ENCODE measurements at regions not wholly inside any gene's neighbourhood (a gene's known extent, or its start where the extent isn't known, plus 50 kb on each side); places are given as distances from the start of the nearest gene placed in this dataset.
"Not testable (repeated sequence)": the region's sequence is repeated elsewhere in the genome, so short reads cannot be mapped to it uniquely, and the experiment has no call there.

DNA sequence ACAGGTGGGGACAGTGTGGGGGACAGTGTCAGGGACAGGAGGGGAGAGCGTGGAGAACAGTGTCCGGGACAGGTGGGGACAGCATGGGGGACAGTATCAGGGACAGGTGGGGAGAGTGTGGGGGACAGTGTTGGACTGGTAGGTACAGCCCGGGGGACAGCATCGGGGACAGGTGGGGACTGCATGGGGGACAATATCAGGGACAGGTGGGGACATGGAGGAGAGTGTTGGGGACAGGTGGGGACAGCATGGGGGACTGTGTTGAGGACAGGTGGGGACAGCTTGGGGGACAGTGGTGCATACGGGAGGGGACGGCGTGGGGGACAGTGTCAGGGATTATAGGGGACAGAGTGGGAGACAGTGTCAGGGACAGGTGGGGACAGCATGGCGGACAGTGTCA is 212.3 kb downstream of the TMEM121 start:
- Histone ChIP-seq H3K4me2 (ENCODE audit: insufficient read depth, low read length) (no peak overlapping the region), H2AFZ (ENCODE audit: low read depth, low read length) (no peak overlapping the region), H3K36me3 (ENCODE audit: control insufficient read depth in 2 of 2, extremely low read depth in 1 of 2, insufficient read depth in 2 of 2, low read length in 2 of 2) (no peaks in the 10 kb centered on the region), H3K9me1 (replicated peaks; ENCODE audit: control insufficient read depth, extremely low read depth, insufficient read depth, low read length) (no peaks in the 10 kb centered on the region), H3K4me1 (ENCODE audit: control insufficient read depth, extremely low read depth, insufficient read depth, low read length) (no peaks in the 10 kb centered on the region), H3K9me3 (replicated peaks; ENCODE audit: control insufficient read depth, insufficient read depth, low read length) (no peaks in the 10 kb centered on the region), H3K27me3 (ENCODE audit: control insufficient read depth in 2 of 2, insufficient read depth in 2 of 2, low read length in 2 of 2) (no peaks in the 10 kb centered on the region), H3K4me3 (replicated peaks in 1 of 3; ENCODE audit: insufficient read depth in 1 of 3, low read depth in 1 of 3, low read length in 3 of 3) (no peak overlapping the region), H3K9ac (replicated peaks; ENCODE audit: extremely low read depth, insufficient read depth, low read length) (no peak overlapping the region), H3K27ac (ENCODE audit: insufficient read depth, low read depth, low read length) (no peak overlapping the region), H4K20me1 (replicated peaks; ENCODE audit: control insufficient read depth, extremely low read depth, insufficient read depth, low read length) (no peaks in the 10 kb centered on the region), H3K79me2 (ENCODE audit: control insufficient read depth, insufficient read depth, low read length) (no peaks in the 10 kb centered on the region)
- CTCF ChIA-PET: no interaction called here
- intact Hi-C loops (cut with micrococcal nuclease): no loop called here
- POLR2A ChIA-PET: no interaction called here
- no TSS peak for BruUV-seq (replicated peaks)
- dilution Hi-C loops (cut with MboI; ENCODE audit: extremely low pct_ligation_motif_present, low sequenced_read_pairs): no loop called here
- DNase-seq (ENCODE audit: low read depth, low spot score) (no peak), FAIRE-seq (no peak)
- TF ChIP-seq JUN (IDR thresholded peaks at IDR 0.05; ENCODE audit: borderline replicate concordance, insufficient read depth, insufficient read length, low read depth): no peak

GRCh38 chr14:105739331-105740102 is 213.1 kb downstream of the TMEM121 start:
- no peak for DNase-seq (ENCODE audit: low read depth, low spot score)
- no peaks in the 10 kb centered on the region for H3K9me3 ChIP-seq (replicated peaks; ENCODE audit: control insufficient read depth, insufficient read depth, low read length)
- no peak for FAIRE-seq
- CTCF ChIA-PET: no interaction called here
- no peak overlapping the region for H3K9ac ChIP-seq (replicated peaks; ENCODE audit: extremely low read depth, insufficient read depth, low read length)
- dilution Hi-C loops (cut with MboI; ENCODE audit: extremely low pct_ligation_motif_present, low sequenced_read_pairs) (no loop called here), intact Hi-C loops (cut with micrococcal nuclease) (no loop called here)
- H3K27ac ChIP-seq (ENCODE audit: insufficient read depth, low read depth, low read length): no peak overlapping the region
- no peaks in the 10 kb centered on the region for H3K4me1 ChIP-seq (ENCODE audit: control insufficient read depth, extremely low read depth, insufficient read depth, low read length)
- BruUV-seq (replicated peaks): no TSS peak
- H3K27me3 ChIP-seq (ENCODE audit: control insufficient read depth in 2 of 2, insufficient read depth in 2 of 2, low read length in 2 of 2): no peaks in the 10 kb centered on the region
- no peak overlapping the region for H2AFZ ChIP-seq (ENCODE audit: low read depth, low read length)
- TF ChIP-seq FOS (IDR thresholded peaks at IDR 0.05; ENCODE audit: borderline replicate concordance, insufficient read depth, low read length) (no peak), GATA2 (IDR thresholded peaks at IDR 0.05; ENCODE audit: insufficient read depth, insufficient read length, low read depth, low read length) (no peak), EZH2 (IDR thresholded peaks at IDR 0.05; ENCODE audit: borderline replicate concordance, low read depth, low read length, severe bottlenecking) (no peak), POLR2A (IDR thresholded peaks at IDR 0.05; ENCODE audit: low read depth, low read length) (no peak), CTCF (IDR thresholded peaks at IDR 0.05; ENCODE audit: extremely low read depth in 1 of 2, insufficient read depth in 1 of 2, low read depth in 1 of 2, low read length in 2 of 2) (no peak), MYC (IDR thresholded peaks at IDR 0.05; ENCODE audit: low read depth, low read length) (no peak), POLR2AphosphoS5 (IDR thresholded peaks at IDR 0.05; ENCODE audit: insufficient read depth, low read depth, low read length) (no peak), JUN (IDR thresholded peaks at IDR 0.05; ENCODE audit: borderline replicate concordance, insufficient read depth, insufficient read length, low read depth) (no peak)
- TF ChIP-seq, protein P1, sequence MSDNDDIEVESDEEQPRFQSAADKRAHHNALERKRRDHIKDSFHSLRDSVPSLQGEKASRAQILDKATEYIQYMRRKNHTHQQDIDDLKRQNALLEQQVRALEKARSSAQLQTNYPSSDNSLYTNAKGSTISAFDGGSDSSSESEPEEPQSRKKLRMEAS (IDR thresholded peaks at IDR 0.05; ENCODE audit: insufficient read depth, insufficient read length): no peak
- no peaks in the 10 kb centered on the region for H3K36me3 ChIP-seq (ENCODE audit: control insufficient read depth in 2 of 2, extremely low read depth in 1 of 2, insufficient read depth in 2 of 2, low read length in 2 of 2)
- no peak overlapping the region for H3K4me3 ChIP-seq (replicated peaks in 1 of 3; ENCODE audit: insufficient read depth in 1 of 3, low read depth in 1 of 3, low read length in 3 of 3)
- no peaks in the 10 kb centered on the region for H3K79me2 ChIP-seq (ENCODE audit: control insufficient read depth, insufficient read depth, low read length)
- POLR2A ChIA-PET: no interaction called here
- H4K20me1 ChIP-seq (replicated peaks; ENCODE audit: control insufficient read depth, extremely low read depth, insufficient read depth, low read length): no peaks in the 10 kb centered on the region
- no peaks in the 10 kb centered on the region for H3K9me1 ChIP-seq (replicated peaks; ENCODE audit: control insufficient read depth, extremely low read depth, insufficient read depth, low read length)
- no peak overlapping the region for H3K4me2 ChIP-seq (ENCODE audit: insufficient read depth, low read length)

DNA sequence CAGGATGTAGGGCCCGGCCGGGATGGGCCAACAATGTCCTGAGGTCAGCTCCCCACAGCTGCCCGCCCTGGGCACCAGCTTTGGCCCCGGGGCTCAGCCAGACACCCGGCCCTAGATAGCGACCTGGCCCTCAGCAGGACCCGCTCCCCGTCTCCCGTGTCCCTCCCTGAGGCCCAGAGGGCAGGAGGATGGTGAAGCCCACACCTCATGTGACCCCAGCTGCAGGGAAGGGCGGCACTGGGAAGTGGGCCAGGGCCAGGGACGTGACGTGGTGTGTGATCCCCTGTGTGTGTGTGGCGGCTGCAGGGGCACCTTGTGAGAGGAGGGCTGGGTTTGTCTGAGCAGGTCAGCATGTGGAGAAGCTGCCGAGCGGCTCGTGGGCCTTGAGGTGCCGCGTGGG is 213.9 kb downstream of the TMEM121 start:
- H3K4me1 ChIP-seq (ENCODE audit: control insufficient read depth, extremely low read depth, insufficient read depth, low read length); H3K9ac ChIP-seq (replicated peaks; ENCODE audit: extremely low read depth, insufficient read depth, low read length); H3K79me2 ChIP-seq (ENCODE audit: control insufficient read depth, insufficient read depth, low read length); POLR2A ChIA-PET; H3K4me2 ChIP-seq (ENCODE audit: insufficient read depth, low read length); DNase-seq (ENCODE audit: low read depth, low spot score); H3K9me1 ChIP-seq (replicated peaks; ENCODE audit: control insufficient read depth, extremely low read depth, insufficient read depth, low read length); CTCF ChIA-PET; intact Hi-C loops (cut with micrococcal nuclease); H2AFZ ChIP-seq (ENCODE audit: low read depth, low read length); FAIRE-seq; H3K27me3 ChIP-seq (ENCODE audit: control insufficient read depth in 2 of 2, insufficient read depth in 2 of 2, low read length in 2 of 2); H3K9me3 ChIP-seq (replicated peaks; ENCODE audit: control insufficient read depth, insufficient read depth, low read length); BruUV-seq (replicated peaks); H4K20me1 ChIP-seq (replicated peaks; ENCODE audit: control insufficient read depth, extremely low read depth, insufficient read depth, low read length); H3K27ac ChIP-seq (ENCODE audit: insufficient read depth, low read depth, low read length); dilution Hi-C loops (cut with MboI; ENCODE audit: extremely low pct_ligation_motif_present, low sequenced_read_pairs); H3K4me3 ChIP-seq (replicated peaks in 1 of 3; ENCODE audit: insufficient read depth in 1 of 3, low read depth in 1 of 3, low read length in 3 of 3); H3K36me3 ChIP-seq (ENCODE audit: control insufficient read depth in 2 of 2, extremely low read depth in 1 of 2, insufficient read depth in 2 of 2, low read length in 2 of 2): not testable (repeated sequence)

Data from endothelial cell of umbilical vein (primary cell).